WERI-Rb-1 (cell line): ENCODE measurements at regions not wholly inside any gene's neighbourhood (a gene's known extent, or its start where the extent isn't known, plus 50 kb on each side); places are given as distances from the start of the nearest gene placed in this dataset.

ENCODE experiments used
- DNase-seq: peaks from one replicate; pipeline ENCODE4 v3.0.0-alpha.2; 2020
- H3K27ac ChIP-seq: fragments of 250-450 bp; sonication (Bioruptor Pico); 2 replicates; pipeline ENCODE4 v1.5.1; 2020; ENCODE audit warnings: mild to moderate bottlenecking, moderate library complexity
- H3K27me3 ChIP-seq: fragments of 250-450 bp; sonication (Bioruptor Pico); 2 replicates; pipeline ENCODE4 v1.5.1; 2021; ENCODE audit warnings: mild to moderate bottlenecking, low read depth, moderate library complexity; ENCODE audit not compliant: insufficient read depth, severe bottlenecking
- H3K36me3 ChIP-seq: fragments of 250-450 bp; sonication (Bioruptor Pico); 2 replicates; pipeline ENCODE4 v1.5.1; 2020; ENCODE audit warnings: mild to moderate bottlenecking, moderate library complexity
- H3K4me3 ChIP-seq: 2 replicates; pipeline ENCODE4 v1.5.1; 2011; ENCODE audit warnings: low read depth, mild to moderate bottlenecking, control low read depth, low read length
- H3K9me3 ChIP-seq: fragments of 250-450 bp; sonication (Bioruptor Pico); 2 replicates; pipeline ENCODE4 v1.5.1; 2021; ENCODE audit warnings: mild to moderate bottlenecking, moderate library complexity; ENCODE audit not compliant: severe bottlenecking
- TF ChIP-seq, protein P1 (sequence below): IDR thresholded peaks from 2 replicates; pipeline ENCODE4 v1.5.1; 2011; ENCODE audit warnings: low read depth, mild to moderate bottlenecking, control low read depth, inconsistent platforms, low read length

DNA sequence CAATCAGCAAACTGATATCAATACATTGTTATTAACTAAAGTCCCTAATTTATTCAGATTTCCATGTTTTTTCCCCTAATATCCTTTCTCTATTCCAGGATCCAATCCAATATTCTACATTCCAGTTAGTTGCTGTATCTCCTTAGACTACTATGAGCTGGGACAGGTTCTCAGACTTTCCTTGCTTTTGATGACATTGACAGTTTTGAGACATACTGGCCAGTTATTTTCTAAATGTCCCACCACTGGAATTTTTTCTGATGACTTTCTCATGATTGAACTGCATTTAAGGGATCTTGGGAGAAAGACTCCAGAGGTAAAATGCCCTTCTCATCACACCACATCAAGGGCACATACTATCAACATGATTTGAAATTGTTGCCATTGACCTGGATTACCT is 177.1 kb upstream of the MAF start:
- TF ChIP-seq, protein P1, sequence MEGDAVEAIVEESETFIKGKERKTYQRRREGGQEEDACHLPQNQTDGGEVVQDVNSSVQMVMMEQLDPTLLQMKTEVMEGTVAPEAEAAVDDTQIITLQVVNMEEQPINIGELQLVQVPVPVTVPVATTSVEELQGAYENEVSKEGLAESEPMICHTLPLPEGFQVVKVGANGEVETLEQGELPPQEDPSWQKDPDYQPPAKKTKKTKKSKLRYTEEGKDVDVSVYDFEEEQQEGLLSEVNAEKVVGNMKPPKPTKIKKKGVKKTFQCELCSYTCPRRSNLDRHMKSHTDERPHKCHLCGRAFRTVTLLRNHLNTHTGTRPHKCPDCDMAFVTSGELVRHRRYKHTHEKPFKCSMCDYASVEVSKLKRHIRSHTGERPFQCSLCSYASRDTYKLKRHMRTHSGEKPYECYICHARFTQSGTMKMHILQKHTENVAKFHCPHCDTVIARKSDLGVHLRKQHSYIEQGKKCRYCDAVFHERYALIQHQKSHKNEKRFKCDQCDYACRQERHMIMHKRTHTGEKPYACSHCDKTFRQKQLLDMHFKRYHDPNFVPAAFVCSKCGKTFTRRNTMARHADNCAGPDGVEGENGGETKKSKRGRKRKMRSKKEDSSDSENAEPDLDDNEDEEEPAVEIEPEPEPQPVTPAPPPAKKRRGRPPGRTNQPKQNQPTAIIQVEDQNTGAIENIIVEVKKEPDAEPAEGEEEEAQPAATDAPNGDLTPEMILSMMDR = no peak
- Histone ChIP-seq H3K27ac (no peak overlapping the region), H3K36me3 (no peaks in the 10 kb centered on the region), H3K4me3 (no peak overlapping the region), H3K27me3 (peaks cover 65% of the 10 kb centered on the region), H3K9me3 (no peaks in the 10 kb centered on the region)
- DNase-seq = no peak

DNA sequence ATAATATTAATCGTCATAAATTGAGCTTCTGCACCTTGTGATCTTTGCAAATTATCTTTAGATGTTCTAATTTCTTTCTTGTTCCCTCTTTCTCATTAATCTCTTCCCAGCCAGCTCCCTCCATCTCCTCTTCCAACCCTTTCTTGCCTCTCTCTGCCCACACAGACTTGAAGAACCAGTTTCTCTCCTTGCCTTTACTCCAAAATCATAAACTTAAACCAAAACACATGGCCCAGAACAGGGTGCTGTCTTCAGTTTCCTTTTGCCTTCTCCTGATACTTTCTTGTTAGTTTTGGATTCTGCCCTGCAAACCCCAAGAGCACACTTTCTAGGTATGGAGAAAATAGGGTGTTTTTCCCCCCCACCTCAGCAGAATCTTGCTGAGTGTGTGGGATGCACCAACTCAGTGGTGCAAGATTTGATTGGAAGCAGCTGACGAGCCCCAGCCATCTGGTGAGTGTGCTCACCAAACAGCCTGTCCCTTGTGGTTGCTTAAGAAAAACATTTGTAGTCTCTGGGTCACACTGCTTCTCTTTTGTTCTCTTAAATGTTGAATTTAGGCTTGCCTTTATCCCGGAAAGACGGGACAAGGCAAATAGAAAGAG is 175.8 kb upstream of the MAF start:
- DNase-seq = no peak
- TF ChIP-seq, protein P1 = no peak
- H3K36me3 ChIP-seq = no peaks in the 10 kb centered on the region

DNA sequence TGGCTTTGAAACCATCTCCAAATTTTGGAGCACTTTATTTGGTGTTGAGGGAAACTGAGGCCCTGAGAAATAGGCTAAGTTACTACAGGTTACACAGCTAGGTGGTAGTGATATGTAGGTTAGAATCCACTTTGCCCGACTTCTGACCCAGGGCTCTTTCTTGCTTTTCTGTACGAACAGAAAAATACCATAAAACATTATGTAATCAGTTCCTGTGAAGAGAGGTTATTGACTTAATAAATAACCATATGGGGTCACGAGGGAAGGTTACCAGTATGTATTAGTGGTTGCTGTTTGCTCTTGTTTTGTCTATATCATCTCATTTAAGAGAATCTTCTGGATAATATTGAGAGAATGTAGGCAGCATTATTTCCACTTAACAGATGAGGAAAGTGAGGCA is 172.2 kb upstream of the MAF start:
- Histone ChIP-seq H3K4me3 (no peak overlapping the region), H3K36me3 (no peaks in the 10 kb centered on the region), H3K9me3 (no peaks in the 10 kb centered on the region), H3K27me3 (peaks cover 83% of the 10 kb centered on the region), H3K27ac (no peak overlapping the region)
- no peak for DNase-seq
- TF ChIP-seq, protein P1 = no peak

More for the DNA sequence above, 175.8 kb upstream of the MAF start:
- no peak overlapping the region for H3K27ac ChIP-seq
- H3K4me3 ChIP-seq = no peak overlapping the region
- H3K9me3 ChIP-seq = no peaks in the 10 kb centered on the region
- H3K27me3 ChIP-seq = peaks cover 74% of the 10 kb centered on the region

DNA sequence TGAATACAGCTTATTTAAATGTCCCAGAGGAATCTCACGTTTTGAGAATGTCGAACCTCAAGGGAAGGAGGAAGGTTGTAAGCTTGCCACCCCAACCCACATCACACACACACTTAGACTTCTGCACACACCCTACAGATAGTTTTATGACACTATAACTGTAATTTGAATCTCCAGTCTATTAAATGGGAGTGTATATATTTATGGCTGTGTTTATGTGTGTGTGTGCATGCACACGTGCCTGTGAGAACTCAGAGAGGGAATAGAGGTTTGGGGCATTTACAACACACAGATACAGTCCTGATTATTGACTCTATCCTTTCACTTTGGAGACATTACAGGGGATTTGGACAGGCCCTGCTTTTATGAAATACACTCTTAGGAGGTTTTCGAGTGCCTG is 171.5 kb upstream of the MAF start:
- Histone ChIP-seq H3K4me3 (no peak overlapping the region), H3K27ac (no peak overlapping the region), H3K27me3 (peaks cover 82% of the 10 kb centered on the region), H3K9me3 (no peaks in the 10 kb centered on the region), H3K36me3 (no peaks in the 10 kb centered on the region)
- TF ChIP-seq, protein P1 = no peak
- no peak for DNase-seq

DNA sequence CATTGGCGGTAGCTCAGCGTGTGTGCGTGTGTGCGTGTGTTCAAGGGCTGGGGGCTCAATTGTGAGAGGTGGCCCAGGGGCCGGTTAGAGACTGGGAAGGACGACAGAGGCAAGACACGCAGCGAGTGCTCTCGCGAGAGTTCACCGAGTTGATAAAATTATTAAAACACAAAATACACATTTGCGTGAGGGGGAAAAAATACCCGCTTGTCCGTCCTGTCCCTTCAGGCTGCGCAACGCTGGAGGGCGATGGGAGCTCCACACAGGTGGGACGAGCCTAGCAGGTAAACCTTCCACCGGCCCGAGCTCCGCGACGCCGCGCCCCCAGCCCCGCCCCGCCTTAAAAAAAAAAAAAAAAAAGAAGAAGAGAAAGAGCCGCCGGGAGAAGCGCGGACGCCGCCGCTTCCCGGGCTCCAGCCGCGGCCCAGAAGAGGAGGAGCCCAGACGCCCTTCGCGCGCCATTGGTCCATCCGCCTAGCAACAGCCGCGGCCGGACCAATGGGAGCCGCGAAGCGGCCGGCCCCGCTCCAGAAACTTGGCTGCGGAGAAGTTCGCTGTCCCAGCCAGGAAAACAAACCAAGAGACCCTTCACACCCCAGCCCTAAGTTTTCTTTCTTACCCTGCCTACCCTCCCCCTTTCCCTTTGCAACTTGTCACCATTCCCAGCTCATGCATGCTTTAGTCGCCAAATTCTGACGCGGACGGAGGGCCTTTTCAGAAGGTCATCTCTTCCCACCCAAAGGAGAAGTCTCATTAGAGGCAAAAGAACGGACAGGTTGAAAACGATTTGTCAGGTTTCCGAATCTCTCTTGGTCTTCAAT is 169.9 kb upstream of the MAF start:
- Histone ChIP-seq H3K9me3 (no peaks in the 10 kb centered on the region), H3K36me3 (no peaks in the 10 kb centered on the region), H3K27me3 (peaks cover 75% of the 10 kb centered on the region), H3K27ac (no peak overlapping the region), H3K4me3 (peak overlapping the region; percentile 16; the same call in 1 of the 2 replicates)
- peak; percentile 27 for DNase-seq
- TF ChIP-seq, protein P1 = no peak
